ENCODE measurements at regions not wholly inside any gene's neighbourhood (a gene's known extent, or its start where the extent isn't known, plus 50 kb on each side); places are given as distances from the start of the nearest gene placed in this dataset.

- H3K27ac Mint-ChIP-seq (ENCODE audit: unreplicated experiment) = no peak overlapping the region
- no peaks in the 10 kb centered on the region for H4K20me1 ChIP-seq (ENCODE audit: insufficient read depth, low read length)
- H3K36me3 Mint-ChIP-seq (ENCODE audit: low read depth, unreplicated experiment) = no peaks in the 10 kb centered on the region
- no peaks in the 10 kb centered on the region for H3K27me3 ChIP-seq (ENCODE audit: insufficient read depth, low read length)
- no peak for DNase-seq (ENCODE audit: low read depth)
- no peak for FAIRE-seq
- no peak overlapping the region for H3K27ac ChIP-seq (ENCODE audit: low read depth, low read length)
- H3K79me2 ChIP-seq (ENCODE audit: insufficient read depth, low read length) = no peaks in the 10 kb centered on the region
- no peak overlapping the region for H3K4me3 Mint-ChIP-seq (ENCODE audit: unreplicated experiment)
- H3K9me3 ChIP-seq (ENCODE audit: insufficient read depth, low read depth, low read length) = no peaks in the 10 kb centered on the region
- H3K4me2 ChIP-seq (ENCODE audit: low read length) = no peak overlapping the region
- no peaks in the 10 kb centered on the region for H3K36me3 ChIP-seq (ENCODE audit: insufficient read depth, low read length)
- H3K9me3 Mint-ChIP-seq (ENCODE audit: unreplicated experiment) = peaks cover 7% of the 10 kb centered on the region
- no peaks in the 10 kb centered on the region for H3K27me3 Mint-ChIP-seq (ENCODE audit: low read depth, unreplicated experiment)
- H3K4me1 Mint-ChIP-seq (ENCODE audit: low read depth, unreplicated experiment) = no peaks in the 10 kb centered on the region
- no peak overlapping the region for H3K9ac ChIP-seq (ENCODE audit: low read length)
- no peak overlapping the region for H3K4me3 ChIP-seq (ENCODE audit: insufficient read depth, low read depth, low read length)
- no peak overlapping the region for H2AFZ ChIP-seq (ENCODE audit: low read depth, low read length)
- no peak for TF ChIP-seq EZH2 (IDR thresholded peaks at IDR 0.05; ENCODE audit: insufficient read depth, low read length)
- TF ChIP-seq, protein P1, sequence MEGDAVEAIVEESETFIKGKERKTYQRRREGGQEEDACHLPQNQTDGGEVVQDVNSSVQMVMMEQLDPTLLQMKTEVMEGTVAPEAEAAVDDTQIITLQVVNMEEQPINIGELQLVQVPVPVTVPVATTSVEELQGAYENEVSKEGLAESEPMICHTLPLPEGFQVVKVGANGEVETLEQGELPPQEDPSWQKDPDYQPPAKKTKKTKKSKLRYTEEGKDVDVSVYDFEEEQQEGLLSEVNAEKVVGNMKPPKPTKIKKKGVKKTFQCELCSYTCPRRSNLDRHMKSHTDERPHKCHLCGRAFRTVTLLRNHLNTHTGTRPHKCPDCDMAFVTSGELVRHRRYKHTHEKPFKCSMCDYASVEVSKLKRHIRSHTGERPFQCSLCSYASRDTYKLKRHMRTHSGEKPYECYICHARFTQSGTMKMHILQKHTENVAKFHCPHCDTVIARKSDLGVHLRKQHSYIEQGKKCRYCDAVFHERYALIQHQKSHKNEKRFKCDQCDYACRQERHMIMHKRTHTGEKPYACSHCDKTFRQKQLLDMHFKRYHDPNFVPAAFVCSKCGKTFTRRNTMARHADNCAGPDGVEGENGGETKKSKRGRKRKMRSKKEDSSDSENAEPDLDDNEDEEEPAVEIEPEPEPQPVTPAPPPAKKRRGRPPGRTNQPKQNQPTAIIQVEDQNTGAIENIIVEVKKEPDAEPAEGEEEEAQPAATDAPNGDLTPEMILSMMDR (IDR thresholded peaks at IDR 0.05; ENCODE audit: insufficient read depth, low read depth, low read length) = no peak
- no peaks in the 10 kb centered on the region for H3K4me1 ChIP-seq (ENCODE audit: insufficient read depth, low read length)
These were observed 128.5 kb downstream of the SQOR start for GRCh38 chr15:45763170-45763869.

GRCh38 chr15:45773149-45773548, 138.3 kb downstream of the SQOR start:
- H3K36me3 ChIP-seq (ENCODE audit: insufficient read depth, low read length) = no peaks in the 10 kb centered on the region
- no peak overlapping the region for H3K4me2 ChIP-seq (ENCODE audit: low read length)
- no peak overlapping the region for H3K4me3 ChIP-seq (ENCODE audit: insufficient read depth, low read depth, low read length)
- DNase-seq (ENCODE audit: low read depth) (no peak), FAIRE-seq (no peak)
- no peak for TF ChIP-seq EZH2 (IDR thresholded peaks at IDR 0.05; ENCODE audit: insufficient read depth, low read length)
- TF ChIP-seq, protein P1 (IDR thresholded peaks at IDR 0.05; ENCODE audit: insufficient read depth, low read depth, low read length) = no peak
- H3K9me3 ChIP-seq (ENCODE audit: insufficient read depth, low read depth, low read length) = no peaks in the 10 kb centered on the region
- H3K79me2 ChIP-seq (ENCODE audit: insufficient read depth, low read length) = no peaks in the 10 kb centered on the region
- H3K27ac ChIP-seq (ENCODE audit: low read depth, low read length) = no peak overlapping the region
- H4K20me1 ChIP-seq (ENCODE audit: insufficient read depth, low read length) = no peaks in the 10 kb centered on the region
- Mint-ChIP-seq H3K9me3 (ENCODE audit: unreplicated experiment) (peaks cover 7% of the 10 kb centered on the region), H3K36me3 (ENCODE audit: low read depth, unreplicated experiment) (no peaks in the 10 kb centered on the region), H3K27me3 (ENCODE audit: low read depth, unreplicated experiment) (no peaks in the 10 kb centered on the region), H3K4me3 (ENCODE audit: unreplicated experiment) (no peak overlapping the region), H3K27ac (ENCODE audit: unreplicated experiment) (no peak overlapping the region), H3K4me1 (ENCODE audit: low read depth, unreplicated experiment) (no peaks in the 10 kb centered on the region)
- H3K9ac ChIP-seq (ENCODE audit: low read length) = no peak overlapping the region
- no peak overlapping the region for H2AFZ ChIP-seq (ENCODE audit: low read depth, low read length)
- H3K27me3 ChIP-seq (ENCODE audit: insufficient read depth, low read length) = no peaks in the 10 kb centered on the region
- no peaks in the 10 kb centered on the region for H3K4me1 ChIP-seq (ENCODE audit: insufficient read depth, low read length)

GRCh38 chr15:45776772-45777171, 141.9 kb downstream of the SQOR start:
- H3K9me3 Mint-ChIP-seq (ENCODE audit: unreplicated experiment) = peaks cover 8% of the 10 kb centered on the region
- H3K36me3 ChIP-seq (ENCODE audit: insufficient read depth, low read length) = no peaks in the 10 kb centered on the region
- H3K27ac Mint-ChIP-seq (ENCODE audit: unreplicated experiment) = no peak overlapping the region
- no peak overlapping the region for H2AFZ ChIP-seq (ENCODE audit: low read depth, low read length)
- no peaks in the 10 kb centered on the region for H3K27me3 Mint-ChIP-seq (ENCODE audit: low read depth, unreplicated experiment)
- H3K36me3 Mint-ChIP-seq (ENCODE audit: low read depth, unreplicated experiment) = no peaks in the 10 kb centered on the region
- H3K4me3 Mint-ChIP-seq (ENCODE audit: unreplicated experiment) = no peak overlapping the region
- DNase-seq (ENCODE audit: low read depth) = no peak
- no peak overlapping the region for H3K9ac ChIP-seq (ENCODE audit: low read length)
- no peak overlapping the region for H3K4me3 ChIP-seq (ENCODE audit: insufficient read depth, low read depth, low read length)
- no peaks in the 10 kb centered on the region for H3K4me1 Mint-ChIP-seq (ENCODE audit: low read depth, unreplicated experiment)
- H3K27ac ChIP-seq (ENCODE audit: low read depth, low read length) = no peak overlapping the region
- H3K79me2 ChIP-seq (ENCODE audit: insufficient read depth, low read length) = no peaks in the 10 kb centered on the region
- no peak for FAIRE-seq
- no peaks in the 10 kb centered on the region for H3K9me3 ChIP-seq (ENCODE audit: insufficient read depth, low read depth, low read length)
- H3K27me3 ChIP-seq (ENCODE audit: insufficient read depth, low read length) = no peaks in the 10 kb centered on the region
- H3K4me2 ChIP-seq (ENCODE audit: low read length) = no peak overlapping the region
- TF ChIP-seq, protein P1 (IDR thresholded peaks at IDR 0.05; ENCODE audit: insufficient read depth, low read depth, low read length) = no peak
- TF ChIP-seq EZH2 (IDR thresholded peaks at IDR 0.05; ENCODE audit: insufficient read depth, low read length) = no peak
- no peaks in the 10 kb centered on the region for H3K4me1 ChIP-seq (ENCODE audit: insufficient read depth, low read length)
- no peaks in the 10 kb centered on the region for H4K20me1 ChIP-seq (ENCODE audit: insufficient read depth, low read length)

All from astrocyte (in vitro differentiated cells and primary cell).